ENCODE measurements at regions not wholly inside any gene's neighbourhood (a gene's known extent, or its start where the extent isn't known, plus 50 kb on each side); places are given as distances from the start of the nearest gene placed in this dataset.

DNA sequence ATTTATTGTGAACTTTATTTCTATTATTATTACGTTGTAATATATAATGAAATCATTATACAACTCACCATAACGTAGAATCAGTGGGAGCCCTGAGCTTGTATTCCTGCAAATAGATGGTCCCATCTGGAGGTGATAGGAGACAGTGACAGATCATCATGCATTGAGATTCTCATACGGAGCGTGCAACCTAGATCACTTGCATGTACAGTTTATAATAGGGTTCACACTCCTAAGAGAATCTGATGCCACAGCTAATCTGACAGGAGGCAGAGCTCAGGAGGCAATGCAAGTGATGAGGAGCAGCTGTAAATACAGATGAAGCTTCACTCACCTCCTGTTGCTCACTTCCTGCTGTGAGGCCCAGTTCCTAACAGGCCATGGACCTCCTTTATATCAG is 2170.2 kb downstream of the PCDH7 start:
- TF ChIP-seq, protein P1, sequence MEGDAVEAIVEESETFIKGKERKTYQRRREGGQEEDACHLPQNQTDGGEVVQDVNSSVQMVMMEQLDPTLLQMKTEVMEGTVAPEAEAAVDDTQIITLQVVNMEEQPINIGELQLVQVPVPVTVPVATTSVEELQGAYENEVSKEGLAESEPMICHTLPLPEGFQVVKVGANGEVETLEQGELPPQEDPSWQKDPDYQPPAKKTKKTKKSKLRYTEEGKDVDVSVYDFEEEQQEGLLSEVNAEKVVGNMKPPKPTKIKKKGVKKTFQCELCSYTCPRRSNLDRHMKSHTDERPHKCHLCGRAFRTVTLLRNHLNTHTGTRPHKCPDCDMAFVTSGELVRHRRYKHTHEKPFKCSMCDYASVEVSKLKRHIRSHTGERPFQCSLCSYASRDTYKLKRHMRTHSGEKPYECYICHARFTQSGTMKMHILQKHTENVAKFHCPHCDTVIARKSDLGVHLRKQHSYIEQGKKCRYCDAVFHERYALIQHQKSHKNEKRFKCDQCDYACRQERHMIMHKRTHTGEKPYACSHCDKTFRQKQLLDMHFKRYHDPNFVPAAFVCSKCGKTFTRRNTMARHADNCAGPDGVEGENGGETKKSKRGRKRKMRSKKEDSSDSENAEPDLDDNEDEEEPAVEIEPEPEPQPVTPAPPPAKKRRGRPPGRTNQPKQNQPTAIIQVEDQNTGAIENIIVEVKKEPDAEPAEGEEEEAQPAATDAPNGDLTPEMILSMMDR (IDR thresholded peaks at IDR 0.05) = no peak
- TF ChIP-seq POLR2AphosphoS5 (IDR thresholded peaks at IDR 0.05) = no peak
